ENCODE measurements at regions not wholly inside any gene's neighbourhood (a gene's known extent, or its start where the extent isn't known, plus 50 kb on each side); places are given as distances from the start of the nearest gene placed in this dataset.

GRCh38 chr14:53563628-53564027, 393.0 kb downstream of the BMP4 start:
- TF ChIP-seq CTCF (IDR thresholded peaks at IDR 0.05), result no peak
- no peak for TF ChIP-seq EZH2phosphoT487 (IDR thresholded peaks at IDR 0.05; ENCODE audit: borderline replicate concordance, low read depth)
- TF ChIP-seq POLR2AphosphoS5 (IDR thresholded peaks at IDR 0.05; ENCODE audit: low read depth, low read length), result no peak
- TF ChIP-seq CHD2 (IDR thresholded peaks at IDR 0.05; ENCODE audit: low read length, partially characterized antibody), result no peak
